Activated T-cell treated with anti-CD3 and anti-CD28 coated beads, Interleukin-2, amount 50 U/mL, for 4 hours (primary cell): ENCODE measurements at regions not wholly inside any gene's neighbourhood (a gene's known extent, or its start where the extent isn't known, plus 50 kb on each side); places are given as distances from the start of the nearest gene placed in this dataset.
"Not testable (repeated sequence)": the region's sequence is repeated elsewhere in the genome, so short reads cannot be mapped to it uniquely, and the experiment has no call there.

Experiments
- ATAC-seq, 2 donors: fragments of 200-7000 bp; cut with Tn5 transposase; one replicate each; pipeline ENCODE4 v1.10.0; 2021
- DNase-seq: peaks from one replicate; pipeline ENCODE4 v3.0.0-alpha.2; 2020
- H3K27me3 Mint-ChIP-seq: one replicate; pipeline ENCODE4 v1.8.0; 2021; ENCODE audit warnings: low read depth, mixed read lengths
- H3K36me3 Mint-ChIP-seq: one replicate; pipeline ENCODE4 v1.8.0; 2022; ENCODE audit warnings: mixed read lengths; ENCODE audit not compliant: insufficient read depth
- H3K4me1 Mint-ChIP-seq: one replicate; pipeline ENCODE4 v1.8.0; 2021; ENCODE audit warnings: low read depth, mixed read lengths
- H3K4me3 Mint-ChIP-seq: one replicate; pipeline ENCODE4 v1.8.0; 2021; ENCODE audit warnings: mild to moderate bottlenecking, moderate library complexity, mixed read lengths
- H3K9me3 Mint-ChIP-seq: one replicate; pipeline ENCODE4 v1.8.0; 2021; ENCODE audit warnings: mixed read lengths

DNA sequence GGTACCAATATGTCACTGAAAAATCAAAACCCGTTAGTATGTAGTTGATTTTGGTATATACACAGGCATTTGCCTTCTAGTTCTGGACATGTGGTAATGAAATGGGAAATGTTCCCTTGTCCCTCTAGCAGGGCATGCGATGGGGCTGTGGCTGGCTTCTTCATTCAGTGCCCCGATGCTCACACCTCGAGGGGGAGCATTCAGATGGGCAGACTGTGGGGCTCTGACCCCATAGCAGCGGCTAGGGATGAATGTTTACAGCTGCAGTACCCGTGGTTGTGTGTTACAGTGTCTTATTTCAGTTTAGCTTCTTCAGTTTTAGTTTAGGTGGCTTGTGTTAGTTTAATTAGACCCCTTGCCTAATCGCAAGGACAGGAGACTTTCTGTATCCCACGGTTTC, 1741.0 kb upstream of the PCDH10 start:
- no peaks in the 10 kb centered on the region for H3K4me1 Mint-ChIP-seq
- no peak for DNase-seq
- no peak overlapping the region for H3K4me3 Mint-ChIP-seq
- no peaks in the 10 kb centered on the region for H3K27me3 Mint-ChIP-seq
- no peak for ATAC-seq
- peaks cover 12% of the 10 kb centered on the region for H3K9me3 Mint-ChIP-seq
- H3K36me3 Mint-ChIP-seq = no peaks in the 10 kb centered on the region

DNA sequence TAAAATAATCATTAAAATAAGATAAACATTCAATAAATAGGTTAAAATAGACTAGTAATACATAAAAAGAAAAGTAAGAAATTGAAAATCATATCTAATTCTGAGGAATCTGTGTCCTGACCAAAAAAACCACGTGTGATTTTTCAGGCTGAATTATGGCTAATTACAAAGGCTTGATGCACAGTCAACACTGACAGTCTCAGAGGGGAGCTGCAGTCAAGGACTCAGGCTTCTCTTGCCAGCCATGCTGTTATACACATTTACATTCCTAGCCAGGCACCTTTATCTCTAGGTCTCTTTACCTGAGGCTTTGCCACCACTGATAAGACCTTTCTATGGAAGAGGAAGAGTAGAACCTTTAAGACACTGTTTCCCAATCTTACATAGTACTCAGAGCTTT, 1737.7 kb upstream of the PCDH10 start:
- Mint-ChIP-seq H3K4me1 (no peaks in the 10 kb centered on the region), H3K9me3 (peaks cover 12% of the 10 kb centered on the region), H3K36me3 (no peaks in the 10 kb centered on the region), H3K27me3 (no peaks in the 10 kb centered on the region), H3K4me3 (no peak overlapping the region)
- DNase-seq = no peak
- ATAC-seq = no peak

GRCh38 chr4:131419147-131419546, 1729.9 kb upstream of the PCDH10 start:
- Mint-ChIP-seq H3K4me3 (no peak overlapping the region), H3K27me3 (no peaks in the 10 kb centered on the region), H3K36me3 (no peaks in the 10 kb centered on the region), H3K9me3 (peaks cover 12% of the 10 kb centered on the region), H3K4me1 (no peaks in the 10 kb centered on the region)
- ATAC-seq (no peak), DNase-seq (no peak)

DNA sequence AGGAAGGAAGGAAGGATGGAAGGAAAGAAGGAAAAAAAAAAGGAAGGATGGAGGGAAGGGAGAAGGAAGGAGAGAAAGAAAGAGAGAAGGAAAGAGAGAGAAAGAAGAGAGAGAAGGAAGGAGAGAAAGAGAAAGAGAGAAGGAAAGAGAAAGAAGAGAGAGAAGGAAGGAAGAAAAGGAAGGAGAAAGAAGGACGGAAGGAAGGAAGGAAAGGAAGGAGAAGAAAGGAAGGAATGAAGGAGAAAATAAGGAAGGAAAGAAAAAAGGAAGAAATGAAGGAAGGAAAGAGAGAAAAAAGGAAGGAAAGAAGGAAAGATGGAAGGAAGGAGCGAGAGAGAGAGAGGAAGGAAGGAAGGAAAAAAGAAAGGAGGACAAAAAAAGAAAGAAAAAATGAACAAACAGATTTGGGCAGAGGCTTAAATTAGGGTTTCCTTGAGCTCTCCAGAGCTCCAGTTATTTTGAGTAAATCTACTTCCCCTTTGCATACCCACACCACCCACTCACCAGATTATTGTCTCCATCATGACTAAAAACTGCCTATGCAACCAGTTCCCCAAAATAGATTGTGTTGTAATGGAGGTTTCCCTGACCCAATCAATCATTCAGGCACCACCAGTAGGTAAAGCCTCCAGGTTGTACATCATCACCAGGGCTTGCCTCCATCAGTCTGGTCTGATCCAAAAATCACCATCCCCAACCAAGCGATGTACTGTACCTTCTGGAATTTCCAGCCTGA, 1722.9 kb upstream of the PCDH10 start:
- DNase-seq = no peak
- Mint-ChIP-seq H3K4me1 (no peaks in the 10 kb centered on the region), H3K4me3 (no peak overlapping the region), H3K36me3 (no peaks in the 10 kb centered on the region), H3K27me3 (no peaks in the 10 kb centered on the region), H3K9me3 (peaks cover 26% of the 10 kb centered on the region)
- ATAC-seq = no peak

- no peaks in the 10 kb centered on the region for H3K27me3 Mint-ChIP-seq
- no peaks in the 10 kb centered on the region for H3K4me1 Mint-ChIP-seq
- H3K4me3 Mint-ChIP-seq = no peak overlapping the region
- no peak for DNase-seq
- no peaks in the 10 kb centered on the region for H3K36me3 Mint-ChIP-seq
- H3K9me3 Mint-ChIP-seq = peaks cover 19% of the 10 kb centered on the region
- no peak for ATAC-seq
Measured at GRCh38 chr4:131427000-131427399, 1722.1 kb upstream of the PCDH10 start.

- Mint-ChIP-seq H3K9me3 (peaks cover 29% of the 10 kb centered on the region), H3K4me1 (no peaks in the 10 kb centered on the region), H3K36me3 (no peaks in the 10 kb centered on the region), H3K27me3 (no peaks in the 10 kb centered on the region), H3K4me3 (no peak overlapping the region)
- DNase-seq = no peak
- ATAC-seq = no peak
Measured at GRCh38 chr4:131430302-131430701, 1718.8 kb upstream of the PCDH10 start.

DNA sequence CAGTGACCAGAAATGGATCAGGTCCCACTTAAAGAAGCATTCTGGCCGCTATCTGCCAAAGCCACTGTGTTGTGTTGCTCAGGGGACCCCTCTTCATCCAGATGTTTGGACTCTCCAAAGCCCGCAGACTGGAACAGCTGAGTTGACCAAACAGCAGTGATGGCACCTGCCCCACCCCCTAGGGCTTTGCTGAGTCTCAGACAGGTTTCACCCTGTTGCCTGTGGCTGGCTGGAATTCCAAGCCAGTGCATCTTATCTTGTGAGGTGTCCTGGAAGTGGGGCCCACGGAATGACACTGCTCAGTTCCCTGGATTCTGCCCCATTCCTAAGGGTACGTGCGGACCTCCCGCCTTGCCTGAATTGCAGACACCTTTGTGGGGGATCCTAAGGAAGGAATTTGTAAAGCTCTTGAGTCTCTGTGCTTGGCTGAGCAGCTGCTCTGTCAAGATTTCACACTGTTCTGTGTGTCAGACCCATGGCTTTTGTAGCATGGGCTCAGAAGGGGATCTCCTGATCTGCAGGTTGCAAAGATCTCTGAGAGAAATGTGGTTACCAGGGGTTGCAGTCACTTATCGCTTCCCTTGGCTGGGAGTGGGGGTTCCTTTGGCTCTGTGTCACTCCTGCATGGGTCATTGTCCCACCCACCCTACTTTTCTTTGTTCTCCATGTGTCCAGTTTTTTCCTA, 1707.9 kb upstream of the PCDH10 start:
- Mint-ChIP-seq H3K9me3 (peaks cover 16% of the 10 kb centered on the region), H3K27me3 (no peaks in the 10 kb centered on the region), H3K36me3 (no peaks in the 10 kb centered on the region), H3K4me1 (no peaks in the 10 kb centered on the region), H3K4me3 (no peak overlapping the region)
- ATAC-seq (no peak), DNase-seq (no peak)

DNA sequence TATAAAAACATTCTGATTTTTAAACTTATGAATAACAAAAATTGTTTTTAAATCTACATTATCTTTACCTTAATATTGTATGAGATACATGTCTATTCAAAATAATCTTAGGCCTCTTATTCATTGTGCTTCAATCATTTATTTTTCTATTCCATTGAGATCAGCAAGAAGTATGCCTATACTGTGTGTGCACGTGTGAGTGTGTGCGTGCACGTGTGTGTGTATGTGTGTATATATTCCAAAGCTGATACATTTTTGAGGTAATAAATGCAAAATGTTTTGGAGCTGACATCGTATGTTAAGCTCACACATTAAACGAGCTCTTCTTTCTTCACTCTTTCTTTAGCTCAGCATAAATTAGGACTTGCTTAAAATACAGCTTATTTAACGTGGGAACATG, 1701.2 kb upstream of the PCDH10 start:
- Mint-ChIP-seq H3K36me3 (no peaks in the 10 kb centered on the region), H3K4me1 (no peaks in the 10 kb centered on the region), H3K4me3 (no peak overlapping the region), H3K9me3 (no peaks in the 10 kb centered on the region), H3K27me3 (no peaks in the 10 kb centered on the region)
- DNase-seq (no peak), ATAC-seq (no peak)

DNA sequence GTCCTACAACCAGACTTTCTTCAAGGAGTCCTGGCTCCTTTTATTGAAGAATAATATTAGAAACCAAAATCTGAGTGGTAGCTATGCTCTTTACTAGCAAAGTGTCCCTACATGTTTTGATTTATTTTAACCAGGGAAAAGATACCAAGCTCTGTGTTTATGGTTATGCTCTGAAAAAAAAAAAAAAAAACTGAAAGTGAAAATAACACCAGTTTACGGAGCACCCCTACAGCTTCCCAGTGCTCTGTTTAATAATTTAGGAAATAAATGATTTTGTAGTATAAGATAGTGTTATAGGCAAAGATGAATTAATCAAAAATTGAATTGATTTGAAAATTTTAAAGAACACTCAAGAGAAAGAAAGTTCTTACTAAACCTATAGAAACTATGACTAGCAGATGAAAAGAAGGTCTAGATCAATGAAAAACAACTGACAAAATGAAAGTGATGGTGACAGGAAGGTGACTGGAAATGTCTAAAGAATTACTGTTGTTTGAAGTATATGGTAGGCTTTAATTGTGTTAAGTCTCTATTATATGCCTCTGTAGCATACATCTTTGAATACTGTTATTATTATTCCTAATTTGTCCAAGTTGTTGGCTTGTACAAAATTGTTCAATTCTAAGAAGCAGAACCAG, 1698.4 kb upstream of the PCDH10 start:
- no peaks in the 10 kb centered on the region for H3K9me3 Mint-ChIP-seq
- DNase-seq = no peak
- no peaks in the 10 kb centered on the region for H3K36me3 Mint-ChIP-seq
- no peaks in the 10 kb centered on the region for H3K27me3 Mint-ChIP-seq
- no peak overlapping the region for H3K4me3 Mint-ChIP-seq
- no peak for ATAC-seq
- H3K4me1 Mint-ChIP-seq = no peaks in the 10 kb centered on the region

DNA sequence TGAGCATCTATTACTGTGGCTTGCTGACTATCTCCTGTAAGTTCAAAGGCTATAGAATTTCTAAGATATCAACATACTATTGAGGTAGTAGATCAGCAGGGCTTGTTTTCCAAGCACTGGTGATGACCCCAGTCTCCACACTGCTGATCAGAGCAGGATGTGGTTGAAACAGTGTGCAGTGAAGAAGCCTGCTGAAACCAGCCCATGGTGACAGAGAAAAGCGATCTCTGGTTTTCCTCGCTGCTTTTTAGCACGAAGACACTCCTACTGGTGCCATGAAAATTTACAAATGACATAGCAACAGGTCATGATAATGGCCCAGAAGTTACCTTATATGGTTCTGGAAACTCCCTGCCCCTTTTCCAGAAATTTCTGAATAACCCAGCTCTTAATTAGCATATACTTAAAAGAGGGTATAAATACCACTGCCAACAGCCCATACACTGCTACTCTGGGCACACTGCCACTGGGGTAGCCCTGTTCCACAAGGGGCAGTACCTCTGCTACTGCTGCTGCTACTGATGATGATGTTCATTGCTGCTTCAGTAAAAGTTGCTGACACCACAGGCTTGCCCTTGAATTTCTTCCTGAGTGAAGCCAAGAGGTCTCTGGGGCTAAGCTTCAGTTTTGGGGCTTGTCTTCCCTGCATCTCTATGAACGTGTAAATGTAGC, 1689.5 kb upstream of the PCDH10 start:
- ATAC-seq (no peak), DNase-seq (no peak)
- H3K4me1 Mint-ChIP-seq = no peaks in the 10 kb centered on the region

DNA sequence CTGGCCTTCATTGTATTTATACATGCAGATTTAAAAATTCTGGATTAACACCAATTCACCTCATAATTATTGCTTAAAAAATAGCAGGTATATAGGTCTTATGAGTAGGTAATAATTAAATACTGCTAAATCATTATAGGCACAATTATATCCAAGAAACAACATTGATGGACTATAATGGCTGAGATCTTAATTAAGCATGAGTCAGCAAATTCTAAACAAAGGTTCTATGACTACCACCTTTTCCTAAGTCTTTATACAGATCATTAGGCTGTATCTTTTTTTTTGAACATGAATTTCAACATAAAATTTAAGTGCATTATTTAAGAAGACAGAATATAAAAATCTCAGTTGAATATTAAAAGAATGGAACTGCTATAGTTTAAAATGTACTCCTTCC, 1678.7 kb upstream of the PCDH10 start:
- H3K4me1 Mint-ChIP-seq = no peaks in the 10 kb centered on the region
- no peak overlapping the region for H3K4me3 Mint-ChIP-seq
- no peaks in the 10 kb centered on the region for H3K27me3 Mint-ChIP-seq
- no peak for DNase-seq
- no peaks in the 10 kb centered on the region for H3K36me3 Mint-ChIP-seq
- peaks cover 10% of the 10 kb centered on the region for H3K9me3 Mint-ChIP-seq
- ATAC-seq = no peak

More for the DNA sequence above, 1689.5 kb upstream of the PCDH10 start:
- peaks cover 8% of the 10 kb centered on the region for H3K9me3 Mint-ChIP-seq
- no peak overlapping the region for H3K4me3 Mint-ChIP-seq
- H3K27me3 Mint-ChIP-seq = no peaks in the 10 kb centered on the region
- H3K36me3 Mint-ChIP-seq = no peaks in the 10 kb centered on the region

GRCh38 chr4:131488772-131489171, 1660.3 kb upstream of the PCDH10 start:
- H3K4me3 Mint-ChIP-seq = no peak overlapping the region
- H3K36me3 Mint-ChIP-seq = no peaks in the 10 kb centered on the region
- peaks cover 17% of the 10 kb centered on the region for H3K9me3 Mint-ChIP-seq
- DNase-seq (no peak), ATAC-seq (no peak)
- H3K27me3 Mint-ChIP-seq = no peaks in the 10 kb centered on the region
- H3K4me1 Mint-ChIP-seq = no peaks in the 10 kb centered on the region

- not testable (repeated sequence) for H3K36me3 Mint-ChIP-seq, H3K4me1 Mint-ChIP-seq, H3K4me3 Mint-ChIP-seq, ATAC-seq, H3K27me3 Mint-ChIP-seq, H3K9me3 Mint-ChIP-seq, DNase-seq
Measured at GRCh38 chr4:131496211-131496610, 1652.9 kb upstream of the PCDH10 start.

- ATAC-seq (no peak), DNase-seq (no peak)
- Mint-ChIP-seq H3K4me1 (no peaks in the 10 kb centered on the region), H3K4me3 (no peak overlapping the region), H3K36me3 (no peaks in the 10 kb centered on the region), H3K27me3 (no peaks in the 10 kb centered on the region), H3K9me3 (no peaks in the 10 kb centered on the region)
Measured at GRCh38 chr4:131499141-131499873, 1649.8 kb upstream of the PCDH10 start.
